Glomerular endothelial cell (primary cell): ENCODE measurements at regions not wholly inside any gene's neighbourhood (a gene's known extent, or its start where the extent isn't known, plus 50 kb on each side); places are given as distances from the start of the nearest gene placed in this dataset.

Source experiments
- DNase-seq: peaks from one replicate; pipeline ENCODE4 v3.0.0-alpha.2; 2011; ENCODE audit warnings: low read depth, low spot score; ENCODE audit errors: extremely low read depth

GRCh38 chr9:118554987-118555386, 814.2 kb downstream of the BRINP1 start:
- no peak for DNase-seq

- DNase-seq: no peak
Observed at GRCh38 chr9:118558026-118558425, 811.2 kb downstream of the BRINP1 start.

GRCh38 chr9:118558891-118559290, 810.3 kb downstream of the BRINP1 start:
- DNase-seq: no peak

- DNase-seq: no peak
Observed at GRCh38 chr9:118561051-118561450, 808.2 kb downstream of the BRINP1 start.

- no peak for DNase-seq
Observed at GRCh38 chr9:118563677-118564076, 805.6 kb downstream of the BRINP1 start.

- no peak for DNase-seq
Observed at GRCh38 chr9:118567861-118568260, 801.4 kb downstream of the BRINP1 start.

GRCh38 chr9:118568704-118569103, 800.5 kb downstream of the BRINP1 start:
- no peak for DNase-seq

GRCh38 chr9:118569148-118569547, 800.1 kb downstream of the BRINP1 start:
- no peak for DNase-seq

- no peak for DNase-seq
Observed at GRCh38 chr9:118570066-118570465, 799.2 kb downstream of the BRINP1 start.

GRCh38 chr9:118575341-118576070, 793.7 kb downstream of the BRINP1 start:
- no peak for DNase-seq

GRCh38 chr9:118577121-118577520, 792.1 kb downstream of the BRINP1 start:
- DNase-seq: peak; percentile 54

GRCh38 chr9:118578467-118578866, 790.8 kb downstream of the BRINP1 start:
- DNase-seq: no peak

- DNase-seq: no peak
Observed at GRCh38 chr9:118583414-118583813, 785.8 kb downstream of the BRINP1 start.

GRCh38 chr9:118586978-118587377, 782.3 kb downstream of the BRINP1 start:
- no peak for DNase-seq

- no peak for DNase-seq
Observed at GRCh38 chr9:118594428-118594827, 774.8 kb downstream of the BRINP1 start.

GRCh38 chr9:118595719-118596305, 773.4 kb downstream of the BRINP1 start:
- no peak for DNase-seq

GRCh38 chr9:118596374-118597015, 772.7 kb downstream of the BRINP1 start:
- DNase-seq: no peak

GRCh38 chr9:118606668-118607067, 762.6 kb downstream of the BRINP1 start:
- no peak for DNase-seq

GRCh38 chr9:118609355-118610044, 759.7 kb downstream of the BRINP1 start:
- no peak for DNase-seq

- no peak for DNase-seq
Observed at GRCh38 chr9:118612201-118612600, 757.0 kb downstream of the BRINP1 start.

GRCh38 chr9:118613996-118614395, 755.2 kb downstream of the BRINP1 start:
- DNase-seq: no peak
